Upper lobe of left lung (tissue), 4 donors: ENCODE measurements at regions not wholly inside any gene's neighbourhood (a gene's known extent, or its start where the extent isn't known, plus 50 kb on each side); places are given as distances from the start of the nearest gene placed in this dataset.

Experiments used
- POLR2A ChIP-seq, 4 donors: fragments of 450-650 bp; IDR thresholded peaks; one replicate each; pipeline ENCODE4 v1.5.1; 2016 to 2017; ENCODE audit warnings: antibody characterized with exemption in 4 of 4, mild to moderate bottlenecking in 2 of 4
- TF ChIP-seq, protein P1 (sequence below), 6 experiments: fragments of 450-650 bp in 4 of 6; fragments of 200-600 bp in 2 of 6; sonication (generic) in 2 of 6; IDR thresholded peaks; one replicate each; pipeline ENCODE4 v1.5.1; 2016 to 2019; ENCODE audit warnings: antibody characterized with exemption in 6 of 6

DNA sequence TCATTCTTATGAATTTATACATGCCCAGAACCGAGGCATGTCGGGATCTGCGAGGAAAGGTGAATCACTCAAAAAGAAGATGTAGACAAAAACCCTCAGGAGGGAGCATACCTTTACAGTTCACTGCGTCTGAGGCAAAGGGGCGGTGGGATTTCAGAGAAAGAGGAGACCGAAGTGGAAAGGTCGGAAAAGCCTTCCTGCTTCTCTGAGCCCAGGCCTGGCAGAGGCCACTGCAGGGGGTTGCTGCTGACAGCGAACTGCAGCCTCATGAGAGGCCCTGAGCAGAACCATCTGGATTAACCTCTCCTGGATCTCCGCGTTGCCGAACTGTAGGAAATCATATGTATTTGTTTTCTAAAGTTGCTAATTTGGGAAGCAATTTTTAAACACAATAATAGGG lies 713.1 kb upstream of the SOX11 start:
- TF ChIP-seq, protein P1, sequence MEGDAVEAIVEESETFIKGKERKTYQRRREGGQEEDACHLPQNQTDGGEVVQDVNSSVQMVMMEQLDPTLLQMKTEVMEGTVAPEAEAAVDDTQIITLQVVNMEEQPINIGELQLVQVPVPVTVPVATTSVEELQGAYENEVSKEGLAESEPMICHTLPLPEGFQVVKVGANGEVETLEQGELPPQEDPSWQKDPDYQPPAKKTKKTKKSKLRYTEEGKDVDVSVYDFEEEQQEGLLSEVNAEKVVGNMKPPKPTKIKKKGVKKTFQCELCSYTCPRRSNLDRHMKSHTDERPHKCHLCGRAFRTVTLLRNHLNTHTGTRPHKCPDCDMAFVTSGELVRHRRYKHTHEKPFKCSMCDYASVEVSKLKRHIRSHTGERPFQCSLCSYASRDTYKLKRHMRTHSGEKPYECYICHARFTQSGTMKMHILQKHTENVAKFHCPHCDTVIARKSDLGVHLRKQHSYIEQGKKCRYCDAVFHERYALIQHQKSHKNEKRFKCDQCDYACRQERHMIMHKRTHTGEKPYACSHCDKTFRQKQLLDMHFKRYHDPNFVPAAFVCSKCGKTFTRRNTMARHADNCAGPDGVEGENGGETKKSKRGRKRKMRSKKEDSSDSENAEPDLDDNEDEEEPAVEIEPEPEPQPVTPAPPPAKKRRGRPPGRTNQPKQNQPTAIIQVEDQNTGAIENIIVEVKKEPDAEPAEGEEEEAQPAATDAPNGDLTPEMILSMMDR (IDR thresholded peaks at IDR 0.05), result no peak
- TF ChIP-seq POLR2A (IDR thresholded peaks at IDR 0.05), result no peak
